K562 (cell line): ENCODE measurements at regions not wholly inside any gene's neighbourhood (a gene's known extent, or its start where the extent isn't known, plus 50 kb on each side); places are given as distances from the start of the nearest gene placed in this dataset.

Experiments used
- ATAC-seq: fragments of 200-7000 bp; cut with Tn5 transposase; 3 replicates; pipeline ENCODE4 v1.9.1; 2020; ENCODE audit warnings: moderate library complexity
- BruUV-seq: library from RNA; stranded (reverse); fragments of 400-500 nt; replicated peaks from 2 replicates; lab custom pipeline; 2021; lab: Mats Ljungman, UMichigan
- CTCF ChIA-PET: fragments of 300-600 bp; formaldehyde crosslinking; extraction: SDS; loops from one replicate; lab custom pipeline; 2021; ENCODE audit warnings: low intra/inter-chr PET ratio; lab: Yijun Ruan, JAX
- POLR2A ChIA-PET: fragments of 300-600, 350-650 bp; sonication (Branson Sonifier 250); formaldehyde crosslinking; extraction: SDS; loops from one replicate; lab custom pipeline; 2021; ENCODE audit warnings: antibody characterized with exemption, inconsistent platforms; lab: Yijun Ruan, JAX
- DNase-seq, 4 experiments: peaks; one replicate each; pipeline versions ENCODE4 v3.0.0 to v3.0.0-alpha.2; 2011 to 2018; ENCODE audit warnings: low spot score in 3 of 4, mixed read lengths in 3 of 4; ENCODE audit errors: extremely low read depth in 1 of 4
- FAIRE-seq: peaks from 2 replicates; lab custom pipeline; 2011; peaks lifted over from hg19 to GRCh38; lab: Jason Lieb, UNC
- H2AFZ ChIP-seq: 2 replicates; pipeline ENCODE4 v1.6.0; 2011; ENCODE audit warnings: low read depth, low read length, control low read depth, inconsistent platforms
- H3K27ac ChIP-seq: fragments of 200-600 bp; 3 replicates; pipeline ENCODE4 v1.8.0; 2011; ENCODE audit warnings: low read depth, mild to moderate bottlenecking, control low read depth, inconsistent platforms, low read length, moderate library complexity, mixed read lengths; ENCODE audit errors: extremely low read depth
- H3K27me3 ChIP-seq, 2 experiments: fragments of 300-600 bp in 1 of 2; 2 replicates in 1 of 2; 3 replicates in 1 of 2; pipeline versions ENCODE4 v1.6.0 to v1.8.0; 2011; ENCODE audit warnings: inconsistent platforms in 2 of 2, low read length in 2 of 2, mild to moderate bottlenecking in 1 of 2, mixed read lengths in 1 of 2, moderate library complexity in 1 of 2; ENCODE audit not compliant: control insufficient read depth in 2 of 2, insufficient read depth in 2 of 2
- H3K36me3 ChIP-seq: fragments of 300-600 bp; 3 replicates; pipeline ENCODE4 v1.8.0; 2011; ENCODE audit warnings: mild to moderate bottlenecking, low read length, inconsistent platforms; ENCODE audit not compliant: control insufficient read depth, insufficient read depth
- H3K4me1 ChIP-seq, 2 experiments: fragments of 200-600 bp in 1 of 2; replicated peaks in 1 of 2; 2 replicates in 1 of 2; 3 replicates in 1 of 2; pipeline versions ENCODE4 v1.5.1 to v1.8.0; 2011; ENCODE audit warnings: inconsistent platforms in 2 of 2, low read length in 2 of 2, mild to moderate bottlenecking in 1 of 2, mixed read lengths in 1 of 2, moderate library complexity in 1 of 2; ENCODE audit not compliant: control insufficient read depth in 2 of 2, insufficient read depth in 2 of 2
- H3K4me2 ChIP-seq: 2 replicates; pipeline ENCODE4 v1.6.1; 2011; ENCODE audit warnings: low read length, control low read depth, inconsistent platforms, mixed read lengths; ENCODE audit not compliant: insufficient read depth
- H3K4me3 ChIP-seq: fragments of 200-600 bp; sonication (generic), shearing (Covaris generic); 2 replicates; pipeline ENCODE4 v1.5.1; 2016; ENCODE audit warnings: control low read depth, inconsistent platforms
- H3K79me2 ChIP-seq: fragments of 200-600 bp; 3 replicates; pipeline ENCODE4 v1.8.0; 2011; ENCODE audit warnings: low read length, inconsistent platforms; ENCODE audit not compliant: control insufficient read depth, insufficient read depth
- H3K9ac ChIP-seq, 2 experiments: 2 replicates each; pipeline versions ENCODE4 v1.6.0 to v1.6.1; 2011; ENCODE audit warnings: low read depth in 2 of 2, low read length in 2 of 2, control low read depth in 1 of 2, inconsistent platforms in 1 of 2, mild to moderate bottlenecking in 1 of 2, mixed read lengths in 1 of 2; ENCODE audit not compliant: insufficient read depth in 1 of 2
- H3K9me1 ChIP-seq: one replicate; pipeline ENCODE4 v1.6.0; 2011; ENCODE audit warnings: inconsistent platforms, mild to moderate bottlenecking, low read length, moderate library complexity; ENCODE audit not compliant: control insufficient read depth, insufficient read depth
- H3K9me3 ChIP-seq: replicated peaks from 2 replicates; pipeline ENCODE4 v1.5.1; 2011; ENCODE audit warnings: low read depth, low read length, inconsistent platforms; ENCODE audit not compliant: control insufficient read depth, insufficient read depth
- H4K20me1 ChIP-seq: replicated peaks from 2 replicates; pipeline ENCODE4 v1.6.1; 2011; ENCODE audit warnings: low read length, inconsistent platforms, mixed read lengths; ENCODE audit not compliant: control insufficient read depth, insufficient read depth
- NRF1 ChIP-seq, 2 experiments: fragments of 450-650 bp; IDR thresholded peaks in 1 of 2; conservative IDR thresholded peaks in 1 of 2; 2 replicates each; pipeline ENCODE4 v1.6.1; 2014; ENCODE audit warnings: mild to moderate bottlenecking in 2 of 2
- PML ChIP-seq: IDR thresholded peaks from 2 replicates; pipeline ENCODE4 v1.6.1; 2012; ENCODE audit warnings: low read length, inconsistent platforms
- SNIP1 ChIP-seq: fragments of 450-650 bp; IDR thresholded peaks from 2 replicates; pipeline ENCODE4 v1.7.1; 2017; ENCODE audit warnings: low read depth, mild to moderate bottlenecking
- TOE1 ChIP-seq, 2 experiments: fragments of 450-650 bp in 1 of 2; sonication (generic) in 1 of 2; formaldehyde crosslinking in 1 of 2; IDR thresholded peaks; 2 replicates each; pipeline versions ENCODE4 v1.7.1 to v1.8.0; 2016 to 2022; ENCODE audit warnings: borderline replicate concordance in 2 of 2, mild to moderate bottlenecking in 2 of 2, antibody characterized with exemption in 1 of 2, inconsistent platforms in 1 of 2, low read depth in 1 of 2, missing genetic modification reagents in 1 of 2, moderate library complexity in 1 of 2
- ZBTB17 ChIP-seq: fragments of 450-650 bp; formaldehyde crosslinking; IDR thresholded peaks from 2 replicates; pipeline ENCODE4 v1.4.0; 2020; ENCODE audit warnings: mild to moderate bottlenecking
- ZC3H8 ChIP-seq: fragments of 450-650 bp; IDR thresholded peaks from 2 replicates; pipeline ENCODE4 v1.6.1; 2017
- ZFP36 ChIP-seq: fragments of 150-350 bp; IDR thresholded peaks from 2 replicates; pipeline ENCODE4 v1.6.1; 2018; ENCODE audit warnings: low read length, low read depth; ENCODE audit not compliant: partially characterized antibody
- ZNF695 ChIP-seq: fragments of 450-650 bp; formaldehyde crosslinking; IDR thresholded peaks from 2 replicates; pipeline ENCODE4 v1.4.0; 2020; ENCODE audit warnings: mild to moderate bottlenecking, moderate library complexity
- ZNF699 ChIP-seq: fragments of 250-450 bp; sonication (Bioruptor Pico); IDR thresholded peaks from 2 replicates; pipeline ENCODE4 v1.8.0; 2021; ENCODE audit warnings: mild to moderate bottlenecking, moderate library complexity; ENCODE audit not compliant: insufficient replicate concordance
- WGBS: fragments of 100-300 bp; shearing (Covaris generic); methylation state at CpG from one replicate; pipeline ENCODE4 v1.1.6; 2016; ENCODE audit warnings: low coverage, mixed read lengths; ENCODE audit not compliant: insufficient coverage; ENCODE audit errors: missing lambda C conversion rate; 5-methylcytosine and 5-hydroxymethylcytosine counted together
- in situ Hi-C: fragments of 300-500 bp; cut with MboI; formaldehyde crosslinking; loops from 4 replicates; pipeline ENCODE4 v1.15.0; 2018; ENCODE audit warnings: inconsistent platforms, mixed read lengths
- intact Hi-C: fragments of 100-400 bp; cut with micrococcal nuclease; formaldehyde crosslinking; loops from 2 replicates; pipeline ENCODE4 v1.14.2; 2022
- TF ChIP-seq, protein P1 (sequence below): IDR thresholded peaks from 2 replicates; pipeline ENCODE4 v1.6.1; 2016; ENCODE audit warnings: missing genetic modification characterization, missing compliant biosample characterization

DNA sequence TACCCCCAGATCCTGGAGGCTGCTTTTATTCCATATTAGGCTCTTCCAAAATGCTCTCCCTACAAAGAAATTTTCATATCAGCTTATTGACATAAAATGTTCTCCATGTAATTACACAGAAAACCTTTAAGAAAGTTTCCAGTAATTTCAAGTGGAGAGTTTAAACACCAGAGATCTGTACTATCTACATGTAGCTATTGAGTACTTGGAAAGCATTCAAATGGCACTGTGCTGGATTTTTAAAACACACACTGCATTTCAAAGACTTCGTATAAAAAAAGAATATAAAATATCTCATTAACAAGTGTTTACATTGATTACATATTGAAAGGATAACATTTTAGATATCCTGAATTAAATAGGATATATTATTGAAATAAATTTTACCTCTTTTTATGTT lies 182.4 kb upstream of the ZNF521 start:
- H3K9me1 ChIP-seq: no peaks in the 10 kb centered on the region
- H3K9me3 ChIP-seq: no peaks in the 10 kb centered on the region
- 0% methylated on average over 1 of the region's 1 CpG for WGBS
- no peak for DNase-seq
- no peak overlapping the region for H3K4me2 ChIP-seq
- no peak overlapping the region for H2AFZ ChIP-seq
- BruUV-seq: no TSS peak
- H3K4me3 ChIP-seq: no peak overlapping the region
- no peak for TF ChIP-seq ZNF699
- TF ChIP-seq ZC3H8: no peak
- TF ChIP-seq ZNF695 (CRISPR knock-in tag): no peak
- TF ChIP-seq, all 486 proteins: peak for 0
- no peak for ATAC-seq
- Histone ChIP-seq H3K27me3 (no peaks in the 10 kb centered on the region), H3K4me1 (no peaks in the 10 kb centered on the region), H3K79me2 (no peaks in the 10 kb centered on the region), H4K20me1 (no peaks in the 10 kb centered on the region), H3K9ac (no peak overlapping the region), H3K27ac (no peak overlapping the region), H3K36me3 (no peaks in the 10 kb centered on the region)
- ChIA-PET POLR2A (no interaction called here), CTCF (no interaction called here)
- intact Hi-C loops: no loop called here
- FAIRE-seq: no peak
- in situ Hi-C loops: no loop called here

DNA sequence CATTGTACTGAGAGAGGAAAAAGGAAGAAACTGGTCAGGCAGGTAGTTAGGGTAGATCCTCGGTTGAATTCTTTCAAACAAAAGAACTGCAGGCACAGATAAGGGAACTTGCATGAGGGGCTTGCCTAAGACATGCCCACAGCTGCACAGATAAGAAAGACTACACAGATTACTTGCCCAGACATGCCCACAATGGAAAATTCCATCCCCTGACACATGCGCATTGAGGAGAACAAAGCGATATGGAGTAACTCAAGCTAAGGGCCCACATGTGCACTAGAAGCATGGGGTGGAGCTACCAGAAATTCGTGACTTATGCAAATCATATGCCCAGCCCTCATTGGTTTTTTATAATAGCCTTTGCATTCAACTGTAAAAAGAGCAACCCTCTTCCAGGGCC lies 181.3 kb upstream of the ZNF521 start:
- Histone ChIP-seq H3K79me2 (no peaks in the 10 kb centered on the region), H4K20me1 (no peaks in the 10 kb centered on the region), H3K27ac (no peak overlapping the region), H3K4me2 (no peak overlapping the region), H3K4me3 (no peak overlapping the region), H3K9me1 (no peaks in the 10 kb centered on the region), H3K36me3 (no peaks in the 10 kb centered on the region), H3K9ac (no peak overlapping the region), H2AFZ (no peak overlapping the region), H3K9me3 (no peaks in the 10 kb centered on the region), H3K4me1 (no peaks in the 10 kb centered on the region), H3K27me3 (no peaks in the 10 kb centered on the region)
- POLR2A ChIA-PET: interaction anchor here (1.3 kb wide), 1 partner anchor 13 kb away, joined by 3 read pairs; no protein-coding TSS in a partner anchor
- in situ Hi-C loops (no loop called here), intact Hi-C loops (no loop called here)
- 14% methylated on average over 4 of the region's 4 CpGs for WGBS
- TF ChIP-seq ZFP36: peak; percentile 16
- TF ChIP-seq NRF1 (conservative IDR thresholded peaks at IDR 0.05 in 1 of 2, IDR thresholded peaks at IDR 0.05 in 1 of 2): peak; percentile 51 to 56; a peak in 3 of 4 replicates
- TF ChIP-seq, protein P1, sequence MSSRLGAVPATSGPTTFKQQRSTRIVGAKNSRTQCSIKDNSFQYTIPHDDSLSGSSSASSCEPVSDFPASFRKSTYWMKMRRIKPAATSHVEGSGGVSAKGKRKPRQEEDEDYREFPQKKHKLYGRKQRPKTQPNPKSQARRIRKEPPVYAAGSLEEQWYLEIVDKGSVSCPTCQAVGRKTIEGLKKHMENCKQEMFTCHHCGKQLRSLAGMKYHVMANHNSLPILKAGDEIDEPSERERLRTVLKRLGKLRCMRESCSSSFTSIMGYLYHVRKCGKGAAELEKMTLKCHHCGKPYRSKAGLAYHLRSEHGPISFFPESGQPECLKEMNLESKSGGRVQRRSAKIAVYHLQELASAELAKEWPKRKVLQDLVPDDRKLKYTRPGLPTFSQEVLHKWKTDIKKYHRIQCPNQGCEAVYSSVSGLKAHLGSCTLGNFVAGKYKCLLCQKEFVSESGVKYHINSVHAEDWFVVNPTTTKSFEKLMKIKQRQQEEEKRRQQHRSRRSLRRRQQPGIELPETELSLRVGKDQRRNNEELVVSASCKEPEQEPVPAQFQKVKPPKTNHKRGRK (tag): no peak
- TF ChIP-seq TOE1 (IDR thresholded peaks at IDR 0.05; ENCODE audit: borderline replicate concordance): no peak
- TF ChIP-seq TOE1 (CRISPR knock-in tag; IDR thresholded peaks at IDR 0.05; ENCODE audit: borderline replicate concordance, low read depth): no peak
- TF ChIP-seq ZBTB17 (CRISPR knock-in tag): no peak
- no peak for TF ChIP-seq SNIP1
- no peak for TF ChIP-seq PML
- CTCF ChIA-PET: no interaction called here
- BruUV-seq: no TSS peak
- DNase-seq (no peak), ATAC-seq (no peak), FAIRE-seq (no peak)
